ENCODE measurements at regions not wholly inside any gene's neighbourhood (a gene's known extent, or its start where the extent isn't known, plus 50 kb on each side); places are given as distances from the start of the nearest gene placed in this dataset.

DNA sequence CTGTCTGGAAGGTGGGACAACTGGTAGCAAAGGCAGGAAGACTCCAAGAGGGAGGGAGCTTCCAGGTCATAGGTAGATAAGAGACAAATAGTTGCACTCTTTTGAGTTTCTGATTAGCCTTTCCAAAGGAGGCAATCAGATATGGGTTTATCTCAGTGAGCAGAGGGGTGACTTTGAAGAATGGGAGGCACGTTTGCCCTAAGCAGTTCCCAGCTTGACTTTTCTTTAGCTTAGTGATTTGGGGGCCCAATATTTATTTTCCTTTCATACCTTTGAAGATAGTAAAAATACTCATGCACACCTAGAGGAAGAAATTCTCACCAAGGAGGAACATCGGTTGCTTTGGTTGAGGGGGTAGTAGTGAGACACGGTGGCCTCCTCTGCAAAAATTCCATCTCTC, 212.1 kb upstream of the SVIL start:
- Histone ChIP-seq H3K36me3 (ENCODE audit: insufficient read depth, insufficient read length, low read length) (no peaks in the 10 kb centered on the region), H3K4me3 (ENCODE audit: insufficient read length, low read depth) (no peak overlapping the region), H3K9me3 (ENCODE audit: insufficient read depth, low read length) (peaks cover 8% of the 10 kb centered on the region; the same call in 1 of the 2 replicates), H3K27me3 (ENCODE audit: insufficient read depth, insufficient read length) (no peaks in the 10 kb centered on the region), H3K4me1 (ENCODE audit: insufficient read depth, insufficient read length) (peaks cover 2% of the 10 kb centered on the region), H3K9ac (ENCODE audit: insufficient read length, low read depth) (no peak overlapping the region)
- DNase-seq (ENCODE audit: low read depth, low spot score), result no peak
- TF ChIP-seq ZNF274 (IDR thresholded peaks at IDR 0.05; ENCODE audit: low read depth, low read length) (no peak), SUZ12 (IDR thresholded peaks at IDR 0.05; ENCODE audit: extremely low read depth, insufficient read depth, insufficient read length) (no peak), YY1 (IDR thresholded peaks at IDR 0.05; ENCODE audit: insufficient read depth, insufficient read length) (no peak)

DNA sequence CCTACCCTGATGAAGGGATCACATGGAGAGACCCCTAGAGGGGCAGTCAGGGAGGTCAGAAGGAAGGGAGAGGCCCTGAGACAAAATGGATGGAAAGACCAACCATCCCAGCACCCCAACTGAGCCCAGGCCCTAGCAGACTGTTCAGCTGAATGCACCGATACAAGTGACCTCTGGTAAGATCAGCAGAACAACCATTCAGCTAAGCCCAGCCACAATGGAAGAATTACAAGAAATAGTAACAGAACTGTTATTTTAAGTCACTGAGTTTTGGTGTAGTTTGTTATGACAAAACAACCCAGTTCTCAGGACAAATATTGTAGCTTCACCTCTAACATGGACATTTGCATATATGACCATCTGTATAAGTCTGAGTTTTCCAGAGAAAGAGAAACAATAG, 210.4 kb upstream of the SVIL start:
- H3K9ac ChIP-seq (ENCODE audit: insufficient read length, low read depth), result no peak overlapping the region
- H3K4me1 ChIP-seq (ENCODE audit: insufficient read depth, insufficient read length), result peaks cover 2% of the 10 kb centered on the region
- no peaks in the 10 kb centered on the region for H3K27me3 ChIP-seq (ENCODE audit: insufficient read depth, insufficient read length)
- no peak overlapping the region for H3K4me3 ChIP-seq (ENCODE audit: insufficient read length, low read depth)
- no peak for DNase-seq (ENCODE audit: low read depth, low spot score)
- no peaks in the 10 kb centered on the region for H3K36me3 ChIP-seq (ENCODE audit: insufficient read depth, insufficient read length, low read length)
- TF ChIP-seq SUZ12 (IDR thresholded peaks at IDR 0.05; ENCODE audit: extremely low read depth, insufficient read depth, insufficient read length), result no peak
- no peak for TF ChIP-seq YY1 (IDR thresholded peaks at IDR 0.05; ENCODE audit: insufficient read depth, insufficient read length)
- TF ChIP-seq ZNF274 (IDR thresholded peaks at IDR 0.05; ENCODE audit: low read depth, low read length), result no peak
- H3K9me3 ChIP-seq (ENCODE audit: insufficient read depth, low read length), result peaks cover 8% of the 10 kb centered on the region; the same call in 1 of the 2 replicates

DNA sequence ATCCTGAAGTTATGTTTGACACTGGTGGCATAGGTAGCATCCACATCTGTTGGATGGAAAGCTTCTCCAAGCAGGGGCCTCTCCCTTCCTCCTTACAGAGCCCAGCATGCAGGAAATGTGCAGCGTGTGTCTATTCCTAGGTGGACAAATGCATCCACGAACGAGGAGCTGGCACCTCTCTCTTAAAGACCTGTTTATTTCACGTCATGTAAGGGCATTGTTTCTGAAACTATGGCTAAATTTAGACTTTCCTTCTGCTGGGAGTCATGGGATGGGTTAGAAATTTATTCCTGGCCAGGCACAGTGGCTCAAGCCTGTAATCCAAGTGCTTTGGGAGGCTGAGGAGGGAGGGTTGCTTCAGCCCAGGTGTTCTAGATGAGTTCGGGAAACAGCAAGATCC, 208.4 kb upstream of the SVIL start:
- Histone ChIP-seq H3K9ac (ENCODE audit: insufficient read length, low read depth) (no peak overlapping the region), H3K36me3 (ENCODE audit: insufficient read depth, insufficient read length, low read length) (no peaks in the 10 kb centered on the region), H3K9me3 (ENCODE audit: insufficient read depth, low read length) (peaks cover 8% of the 10 kb centered on the region; the same call in 1 of the 2 replicates), H3K4me3 (ENCODE audit: insufficient read length, low read depth) (no peak overlapping the region), H3K4me1 (ENCODE audit: insufficient read depth, insufficient read length) (peaks cover 7% of the 10 kb centered on the region), H3K27me3 (ENCODE audit: insufficient read depth, insufficient read length) (no peaks in the 10 kb centered on the region)
- no peak for TF ChIP-seq YY1 (IDR thresholded peaks at IDR 0.05; ENCODE audit: insufficient read depth, insufficient read length)
- no peak for TF ChIP-seq SUZ12 (IDR thresholded peaks at IDR 0.05; ENCODE audit: extremely low read depth, insufficient read depth, insufficient read length)
- TF ChIP-seq ZNF274 (IDR thresholded peaks at IDR 0.05; ENCODE audit: low read depth, low read length), result no peak
- no peak for DNase-seq (ENCODE audit: low read depth, low spot score)

DNA sequence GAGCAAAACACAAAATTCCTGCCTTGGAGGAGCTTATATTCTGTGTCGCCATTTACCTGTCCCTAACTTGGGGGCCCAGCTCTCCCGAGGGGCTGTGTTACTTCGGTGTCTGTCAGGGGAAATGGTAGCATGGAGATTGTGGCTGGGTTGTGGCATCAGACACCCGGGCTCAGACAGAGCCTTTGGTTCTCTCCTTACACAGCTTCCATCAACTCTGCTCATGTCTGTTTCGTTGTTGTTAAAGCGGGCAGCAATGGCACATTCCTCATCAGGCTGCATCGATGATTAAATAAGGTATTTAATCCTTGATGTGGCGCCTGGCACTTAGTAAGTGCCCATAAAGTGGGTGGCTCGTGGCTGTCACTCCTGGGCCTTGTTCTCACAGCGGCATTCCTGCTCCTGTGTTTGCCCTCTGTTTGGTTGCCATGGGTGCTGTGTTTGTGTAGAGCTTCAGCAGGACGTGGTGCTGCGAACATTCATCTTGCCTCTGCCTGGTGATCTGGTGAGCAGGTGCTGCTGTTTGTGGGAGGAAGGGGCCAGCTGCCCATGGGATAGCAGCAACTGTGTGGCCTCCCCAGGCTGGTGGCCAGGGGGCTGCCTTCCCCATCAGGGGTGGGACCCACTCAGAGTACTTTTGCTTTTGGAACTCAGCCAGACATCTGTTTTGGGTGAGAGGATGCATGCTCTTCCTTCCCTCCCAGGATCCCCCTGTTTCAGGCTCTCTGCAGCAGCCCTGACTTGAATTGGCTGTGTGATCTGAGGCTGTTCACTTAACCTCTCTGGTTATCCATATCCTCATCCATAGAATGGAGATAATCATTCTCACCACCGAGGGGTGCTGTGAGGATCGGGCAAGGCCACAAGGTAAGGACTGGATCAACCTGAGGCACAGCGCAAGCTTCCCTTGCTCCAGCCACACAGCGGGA, 207.2 kb upstream of the SVIL start:
- DNase-seq (ENCODE audit: low read depth, low spot score), result no peak
- Histone ChIP-seq H3K4me3 (ENCODE audit: insufficient read length, low read depth) (no peak overlapping the region), H3K9me3 (ENCODE audit: insufficient read depth, low read length) (peaks cover 8% of the 10 kb centered on the region; the same call in 1 of the 2 replicates), H3K4me1 (ENCODE audit: insufficient read depth, insufficient read length) (peaks cover 7% of the 10 kb centered on the region), H3K36me3 (ENCODE audit: insufficient read depth, insufficient read length, low read length) (no peaks in the 10 kb centered on the region), H3K9ac (ENCODE audit: insufficient read length, low read depth) (no peak overlapping the region), H3K27me3 (ENCODE audit: insufficient read depth, insufficient read length) (no peaks in the 10 kb centered on the region)
- no peak for TF ChIP-seq ZNF274 (IDR thresholded peaks at IDR 0.05; ENCODE audit: low read depth, low read length)
- no peak for TF ChIP-seq SUZ12 (IDR thresholded peaks at IDR 0.05; ENCODE audit: extremely low read depth, insufficient read depth, insufficient read length)
- TF ChIP-seq YY1 (IDR thresholded peaks at IDR 0.05; ENCODE audit: insufficient read depth, insufficient read length), result no peak

DNA sequence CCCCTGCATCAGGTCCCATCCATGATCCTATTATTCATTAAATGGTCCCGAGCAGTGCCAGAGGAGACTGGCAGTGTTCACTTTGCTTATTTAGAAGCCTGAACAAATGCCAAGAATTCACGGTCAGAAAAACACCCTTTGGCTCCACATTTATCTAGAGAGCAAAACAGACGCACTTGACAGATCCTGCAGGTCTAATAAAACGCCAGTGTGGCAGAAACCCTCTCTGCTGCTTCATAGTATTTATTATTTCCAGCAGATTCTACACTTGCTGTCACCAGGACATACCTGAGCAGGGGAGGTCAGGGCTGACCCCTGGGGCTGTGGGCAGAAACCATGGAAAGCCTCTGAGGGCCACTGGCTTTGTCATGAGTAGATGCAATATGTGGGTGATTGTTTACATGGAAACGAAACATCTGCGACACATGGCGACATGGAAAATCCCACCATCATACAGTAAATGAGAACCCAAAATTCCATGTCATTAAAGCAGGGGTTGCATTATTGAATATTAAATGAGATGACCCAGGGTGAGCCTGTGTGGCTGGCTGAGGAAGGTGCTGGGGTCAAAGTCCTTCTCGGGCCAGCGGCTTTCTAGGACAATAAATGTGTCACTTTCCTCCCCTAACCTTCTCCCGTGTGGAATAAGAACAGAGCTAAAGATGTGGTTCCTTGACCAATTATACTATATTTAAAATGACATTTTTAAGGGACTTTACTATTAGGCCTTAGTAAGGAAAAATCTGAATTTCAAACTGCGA, 205.9 kb upstream of the SVIL start:
- peaks cover 8% of the 10 kb centered on the region; the same call in 1 of the 2 replicates for H3K9me3 ChIP-seq (ENCODE audit: insufficient read depth, low read length)

DNA sequence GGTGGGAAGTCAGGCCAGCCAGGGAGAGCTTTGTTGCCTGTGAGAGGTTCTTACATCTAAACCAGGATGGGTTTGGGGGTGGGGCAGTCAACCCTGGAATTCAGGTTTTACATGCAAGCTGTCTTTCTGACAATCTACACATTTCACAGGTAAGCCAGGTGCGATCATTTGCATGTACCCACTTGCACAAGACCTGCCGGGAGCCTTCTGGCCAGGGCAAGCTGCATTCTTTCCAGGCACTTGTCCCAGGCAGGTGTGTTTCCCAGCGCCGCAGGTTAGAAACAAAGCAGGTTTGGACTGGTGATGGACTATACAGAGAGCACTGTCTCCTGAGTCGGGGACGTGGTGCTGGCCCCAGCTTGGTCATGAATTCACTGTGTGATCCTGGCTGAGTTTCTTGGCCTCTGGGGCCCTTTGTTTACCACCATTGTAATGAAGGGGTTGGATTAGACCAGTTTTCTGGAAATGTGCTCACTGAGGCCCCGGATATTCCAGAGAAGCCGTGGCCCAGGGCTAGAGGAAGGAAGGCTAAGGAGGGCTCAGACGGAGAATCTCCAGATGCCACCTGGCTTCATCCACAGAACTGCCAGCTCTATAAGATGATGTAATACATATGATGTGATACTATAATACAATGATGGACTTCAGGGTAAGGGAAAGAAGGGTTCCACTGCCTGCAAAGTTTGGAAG, 205.2 kb upstream of the SVIL start:
- H3K9ac ChIP-seq (ENCODE audit: insufficient read length, low read depth), result no peak overlapping the region
- TF ChIP-seq YY1 (IDR thresholded peaks at IDR 0.05; ENCODE audit: insufficient read depth, insufficient read length) (no peak), ZNF274 (IDR thresholded peaks at IDR 0.05; ENCODE audit: low read depth, low read length) (no peak)
- H3K36me3 ChIP-seq (ENCODE audit: insufficient read depth, insufficient read length, low read length), result no peaks in the 10 kb centered on the region
- H3K9me3 ChIP-seq (ENCODE audit: insufficient read depth, low read length), result peaks cover 4% of the 10 kb centered on the region; the same call in 1 of the 2 replicates
- no peak for DNase-seq (ENCODE audit: low read depth, low spot score)
- H3K4me3 ChIP-seq (ENCODE audit: insufficient read length, low read depth), result no peak overlapping the region
- peaks cover 7% of the 10 kb centered on the region for H3K4me1 ChIP-seq (ENCODE audit: insufficient read depth, insufficient read length)
- H3K27me3 ChIP-seq (ENCODE audit: insufficient read depth, insufficient read length), result no peaks in the 10 kb centered on the region

More for the DNA sequence above, 205.9 kb upstream of the SVIL start:
- DNase-seq (ENCODE audit: low read depth, low spot score), result no peak
- TF ChIP-seq ZNF274 (IDR thresholded peaks at IDR 0.05; ENCODE audit: low read depth, low read length) (no peak), SUZ12 (IDR thresholded peaks at IDR 0.05; ENCODE audit: extremely low read depth, insufficient read depth, insufficient read length) (no peak), YY1 (IDR thresholded peaks at IDR 0.05; ENCODE audit: insufficient read depth, insufficient read length) (no peak)
- Histone ChIP-seq H3K27me3 (ENCODE audit: insufficient read depth, insufficient read length) (no peaks in the 10 kb centered on the region), H3K4me3 (ENCODE audit: insufficient read length, low read depth) (no peak overlapping the region), H3K4me1 (ENCODE audit: insufficient read depth, insufficient read length) (peaks cover 7% of the 10 kb centered on the region), H3K36me3 (ENCODE audit: insufficient read depth, insufficient read length, low read length) (no peaks in the 10 kb centered on the region), H3K9ac (ENCODE audit: insufficient read length, low read depth) (no peak overlapping the region)
